SU-DHL-6 (cell line): ENCODE measurements at regions not wholly inside any gene's neighbourhood (a gene's known extent, or its start where the extent isn't known, plus 50 kb on each side); places are given as distances from the start of the nearest gene placed in this dataset.

ENCODE experiments used
- CTCF ChIP-seq: fragments of 200-600 bp; sonication (generic); IDR thresholded peaks from one replicate; pipeline ENCODE4 v1.5.1; 2017; ENCODE audit warnings: antibody characterized with exemption, mild to moderate bottlenecking, low read length, moderate library complexity; ENCODE audit not compliant: insufficient read depth, poor library complexity, severe bottlenecking
- EZH2phosphoT487 ChIP-seq: fragments of 200-600 bp; sonication (generic), shearing (Covaris generic); conservative IDR thresholded peaks from 2 replicates; pipeline ENCODE4 v1.6.1; 2018; ENCODE audit warnings: mild to moderate bottlenecking, antibody characterized with exemption, low read length, moderate library complexity, mixed read lengths

DNA sequence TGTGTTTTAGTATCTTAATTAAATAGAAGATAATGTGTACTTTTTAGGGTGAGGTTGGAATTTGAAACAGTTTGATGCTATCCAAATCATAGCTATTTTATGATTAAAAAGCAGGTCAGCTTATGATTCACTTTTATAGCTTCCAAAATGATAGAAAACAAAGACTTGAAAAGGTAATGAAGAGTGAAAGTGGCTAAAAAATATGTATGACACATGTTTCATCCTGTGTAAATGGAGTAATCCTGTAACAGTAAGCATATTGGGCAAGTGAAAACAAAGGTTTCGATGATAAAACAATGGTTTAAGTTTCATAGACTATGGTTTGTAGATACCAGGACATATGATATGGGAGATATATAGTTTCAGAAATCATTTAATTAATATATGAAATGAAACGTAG lies 456.2 kb downstream of the PCDH20 start:
- TF ChIP-seq CTCF: no peak
- no peak for TF ChIP-seq EZH2phosphoT487
